UCSD-AML1 (cell line): ENCODE measurements at regions not wholly inside any gene's neighbourhood (a gene's known extent, or its start where the extent isn't known, plus 50 kb on each side); places are given as distances from the start of the nearest gene placed in this dataset.
"Not testable (repeated sequence)": the region's sequence is repeated elsewhere in the genome, so short reads cannot be mapped to it uniquely, and the experiment has no call there.

Experiments
- DNase-seq: peaks from one replicate; lab custom pipeline; 2025; ENCODE audit not compliant: unreplicated experiment; lab: John Stamatoyannopoulos, UW

- peak; percentile 17 for DNase-seq
These were observed 100.1 kb downstream of the EIF4E start for GRCh38 chr4:98828801-98829200.

- no peak for DNase-seq
These were observed 101.3 kb downstream of the EIF4E start for GRCh38 chr4:98827661-98828060.

- DNase-seq, result no peak
These were observed 106.8 kb downstream of the EIF4E start for GRCh38 chr4:98822144-98822543.

GRCh38 chr4:98818116-98818515 lies 110.8 kb downstream of the EIF4E start:
- not testable (repeated sequence) for DNase-seq

- DNase-seq, result no peak
These were observed 112.1 kb downstream of the EIF4E start for GRCh38 chr4:98816816-98817215.

GRCh38 chr4:98816386-98816785 lies 112.5 kb downstream of the EIF4E start:
- no peak for DNase-seq

GRCh38 chr4:98804403-98804802 lies 124.5 kb downstream of the EIF4E start:
- no peak for DNase-seq

- DNase-seq, result no peak
These were observed 125.7 kb downstream of the EIF4E start for GRCh38 chr4:98803251-98803650.

GRCh38 chr4:98802770-98803198 lies 126.1 kb downstream of the EIF4E start:
- DNase-seq, result no peak

- no peak for DNase-seq
These were observed 127.6 kb downstream of the EIF4E start for GRCh38 chr4:98801259-98801725.

GRCh38 chr4:98796991-98797390 lies 131.9 kb downstream of the EIF4E start:
- DNase-seq, result no peak

GRCh38 chr4:98794565-98795205 lies 134.2 kb downstream of the EIF4E start:
- peak; percentile 19 for DNase-seq

- DNase-seq, result no peak
These were observed 135.2 kb upstream of the TSPAN5 start for GRCh38 chr4:98793658-98794057.

- DNase-seq, result no peak
These were observed 128.5 kb upstream of the TSPAN5 start for GRCh38 chr4:98786866-98787265.

- DNase-seq, result no peak
These were observed 126.7 kb upstream of the TSPAN5 start for GRCh38 chr4:98784947-98785706.

GRCh38 chr4:98781641-98782357 lies 123.4 kb upstream of the TSPAN5 start:
- no peak for DNase-seq

- no peak for DNase-seq
These were observed 122.5 kb upstream of the TSPAN5 start for GRCh38 chr4:98780926-98781325.

- no peak for DNase-seq
These were observed 120.7 kb upstream of the TSPAN5 start for GRCh38 chr4:98779088-98779487.

GRCh38 chr4:98778206-98778605 lies 119.8 kb upstream of the TSPAN5 start:
- no peak for DNase-seq

- no peak for DNase-seq
These were observed 117.3 kb upstream of the TSPAN5 start for GRCh38 chr4:98775672-98776071.

- DNase-seq, result no peak
These were observed 115.2 kb upstream of the TSPAN5 start for GRCh38 chr4:98773638-98774037.
